GM12873 (cell line): ENCODE measurements at regions not wholly inside any gene's neighbourhood (a gene's known extent, or its start where the extent isn't known, plus 50 kb on each side); places are given as distances from the start of the nearest gene placed in this dataset.

Experiments
- CTCF ChIP-seq: IDR thresholded peaks from 2 replicates; pipeline ENCODE4 v1.5.1; 2012; ENCODE audit warnings: low read depth, mild to moderate bottlenecking, moderate library complexity, low read length, control low read depth; ENCODE audit not compliant: insufficient read depth; ENCODE audit errors: missing control alignments

GRCh38 chr6:80623066-80623815 is 516.8 kb downstream of the BCKDHB start:
- TF ChIP-seq CTCF = no peak

GRCh38 chr6:80622641-80623040 is 516.2 kb downstream of the BCKDHB start:
- no peak for TF ChIP-seq CTCF

GRCh38 chr6:80618953-80619352 is 512.5 kb downstream of the BCKDHB start:
- TF ChIP-seq CTCF = no peak

- TF ChIP-seq CTCF = no peak
Observed at GRCh38 chr6:80610846-80611245, 504.4 kb downstream of the BCKDHB start.

GRCh38 chr6:80608881-80609280 is 502.4 kb downstream of the BCKDHB start:
- no peak for TF ChIP-seq CTCF

GRCh38 chr6:80607811-80608391 is 501.4 kb downstream of the BCKDHB start:
- no peak for TF ChIP-seq CTCF

- peak; percentile 51 for TF ChIP-seq CTCF
Observed at GRCh38 chr6:80605165-80605989, 498.9 kb downstream of the BCKDHB start.
